HepG2 (cell line): ENCODE measurements at regions not wholly inside any gene's neighbourhood (a gene's known extent, or its start where the extent isn't known, plus 50 kb on each side); places are given as distances from the start of the nearest gene placed in this dataset.
A peak's percentile ranks its signal among the peaks of the same experiment; 100 is the strongest.

Experiments
- ARHGAP35 ChIP-seq: sonication (generic); formaldehyde crosslinking; IDR thresholded peaks from 2 replicates; pipeline ENCODE4 v1.9.0; 2022; ENCODE audit warnings: mild to moderate bottlenecking, inconsistent platforms, moderate library complexity, missing genetic modification reagents, borderline replicate concordance
- CENPT ChIP-seq: sonication (generic); formaldehyde crosslinking; IDR thresholded peaks from 2 replicates; pipeline ENCODE4 v1.8.0; 2022; ENCODE audit warnings: low read depth, mild to moderate bottlenecking, moderate library complexity, missing genetic modification reagents
- KLF13 ChIP-seq: sonication (generic); formaldehyde crosslinking; IDR thresholded peaks from 2 replicates; pipeline ENCODE4 v1.4.0; 2020; ENCODE audit warnings: mild to moderate bottlenecking, missing genetic modification reagents
- MAZ ChIP-seq, 2 experiments: sonication (generic) in 1 of 2; formaldehyde crosslinking in 1 of 2; IDR thresholded peaks; 2 replicates each; pipeline versions ENCODE4 v1.5.0 to v1.6.1; 2012 to 2020; ENCODE audit warnings: low read depth in 2 of 2, mild to moderate bottlenecking in 2 of 2, borderline replicate concordance in 1 of 2, improper control_type of control experiment in 1 of 2, low read length in 1 of 2, missing genetic modification reagents in 1 of 2, moderate library complexity in 1 of 2
- MLLT10 ChIP-seq: sonication (generic); formaldehyde crosslinking; IDR thresholded peaks from 2 replicates; pipeline ENCODE4 v1.4.0; 2020; ENCODE audit warnings: missing genetic modification reagents
- PITX1 ChIP-seq: sonication (generic); formaldehyde crosslinking; IDR thresholded peaks from 2 replicates; pipeline ENCODE4 v1.5.1; 2020; ENCODE audit warnings: mild to moderate bottlenecking, missing genetic modification reagents
- SIN3A ChIP-seq: IDR thresholded peaks from 2 replicates; pipeline ENCODE4 v1.6.1; 2011; ENCODE audit warnings: low read depth, mild to moderate bottlenecking, control low read depth, low read length, borderline replicate concordance
- TCF7 ChIP-seq: sonication (generic); IDR thresholded peaks from 2 replicates; pipeline ENCODE4 v1.6.1; 2016; ENCODE audit warnings: antibody characterized with exemption, low read depth
- ZBTB3 ChIP-seq: sonication (generic); formaldehyde crosslinking; IDR thresholded peaks from 2 replicates; pipeline ENCODE4 v1.4.0; 2020; ENCODE audit warnings: low read depth, mild to moderate bottlenecking, moderate library complexity, missing genetic modification reagents, borderline replicate concordance
- ZKSCAN5 ChIP-seq: sonication (generic); formaldehyde crosslinking; IDR thresholded peaks from 2 replicates; pipeline ENCODE4 v1.5.1; 2020; ENCODE audit warnings: mild to moderate bottlenecking, missing genetic modification reagents
- ZKSCAN8 ChIP-seq: IDR thresholded peaks from 2 replicates; pipeline ENCODE4 v1.6.1; 2016; ENCODE audit warnings: borderline replicate concordance, missing genetic modification reagents, missing compliant biosample characterization
- ZNF24 ChIP-seq: fragments of 450-650 bp; IDR thresholded peaks from 2 replicates; pipeline ENCODE4 v1.6.1; 2017; ENCODE audit warnings: antibody characterized with exemption, mild to moderate bottlenecking
- ZNF556 ChIP-seq: sonication (generic); formaldehyde crosslinking; IDR thresholded peaks from 2 replicates; pipeline ENCODE4 v1.4.0; 2020; ENCODE audit warnings: mild to moderate bottlenecking, missing genetic modification reagents, borderline replicate concordance
- ZNF598 ChIP-seq: sonication (generic); formaldehyde crosslinking; IDR thresholded peaks from 2 replicates; pipeline ENCODE4 v1.5.1; 2020; ENCODE audit warnings: mild to moderate bottlenecking, missing genetic modification reagents, borderline replicate concordance
- TF ChIP-seq, protein P1 (sequence below): IDR thresholded peaks from 2 replicates; pipeline ENCODE4 v1.6.1; 2016
- TF ChIP-seq, protein P2 (sequence below): sonication (generic); formaldehyde crosslinking; IDR thresholded peaks from 2 replicates; pipeline ENCODE4 v1.4.0; 2020; ENCODE audit warnings: mild to moderate bottlenecking, missing genetic modification reagents
- TF ChIP-seq, protein P3 (sequence below): fragments of 450-650 bp; IDR thresholded peaks from 2 replicates; pipeline ENCODE4 v1.6.1; 2016
- TF ChIP-seq, protein P4 (sequence below): IDR thresholded peaks from 2 replicates; pipeline ENCODE4 v1.6.1; 2016; ENCODE audit warnings: low read depth, missing genetic modification reagents, missing compliant biosample characterization
- TF ChIP-seq, protein P5 (sequence below), 2 experiments: fragments of 450-650 bp in 1 of 2; sonication (generic) in 1 of 2; formaldehyde crosslinking; IDR thresholded peaks; 2 replicates each; pipeline versions ENCODE4 v1.5.0 to v1.8.0; 2020 to 2022; ENCODE audit warnings: mild to moderate bottlenecking in 1 of 2, missing genetic modification reagents in 1 of 2

DNA sequence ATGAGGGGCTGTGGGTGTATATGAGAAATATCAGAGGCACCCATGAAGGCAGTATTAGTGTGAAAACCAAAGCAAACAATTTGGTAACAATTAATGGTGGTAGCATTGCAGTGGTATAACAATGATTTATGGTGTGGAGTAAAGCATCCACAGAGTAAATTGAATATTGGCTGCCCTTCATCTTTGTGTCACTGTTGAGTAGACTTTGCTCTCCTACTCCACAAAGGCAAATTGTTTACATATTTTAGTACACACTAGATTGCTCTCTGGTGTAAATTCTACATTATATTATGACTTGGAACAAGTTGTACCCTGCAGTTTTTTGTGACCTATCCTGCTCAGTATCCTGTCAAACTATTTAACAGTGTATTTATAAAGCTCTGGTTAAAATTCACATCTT, 455.5 kb upstream of the RORB start (continued):
- TF ChIP-seq, protein P1, sequence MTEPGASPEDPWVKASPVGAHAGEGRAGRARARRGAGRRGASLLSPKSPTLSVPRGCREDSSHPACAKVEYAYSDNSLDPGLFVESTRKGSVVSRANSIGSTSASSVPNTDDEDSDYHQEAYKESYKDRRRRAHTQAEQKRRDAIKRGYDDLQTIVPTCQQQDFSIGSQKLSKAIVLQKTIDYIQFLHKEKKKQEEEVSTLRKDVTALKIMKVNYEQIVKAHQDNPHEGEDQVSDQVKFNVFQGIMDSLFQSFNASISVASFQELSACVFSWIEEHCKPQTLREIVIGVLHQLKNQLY (CRISPR knock-in tag) = no peak
- TF ChIP-seq ZKSCAN8 (CRISPR knock-in tag) (no peak), ZNF24 (no peak), CENPT (CRISPR knock-in tag) (no peak), TCF7 (0 out of 2 replicates have a peak, but pooled peaks have one; percentile 23), MLLT10 (CRISPR knock-in tag) (no peak), SIN3A (no peak), ZNF598 (CRISPR knock-in tag) (no peak), ARHGAP35 (CRISPR knock-in tag) (no peak), ZKSCAN5 (no peak), PITX1 (no peak), ZBTB3 (no peak), MAZ (IDR thresholded peaks at IDR 0.05; ENCODE audit: borderline replicate concordance, low read depth, low read length) (no peak), MAZ (CRISPR knock-in tag; IDR thresholded peaks at IDR 0.05; ENCODE audit: low read depth) (no peak), KLF13 (no peak), ZNF556 (CRISPR knock-in tag) (no peak)
- TF ChIP-seq, protein P2, sequence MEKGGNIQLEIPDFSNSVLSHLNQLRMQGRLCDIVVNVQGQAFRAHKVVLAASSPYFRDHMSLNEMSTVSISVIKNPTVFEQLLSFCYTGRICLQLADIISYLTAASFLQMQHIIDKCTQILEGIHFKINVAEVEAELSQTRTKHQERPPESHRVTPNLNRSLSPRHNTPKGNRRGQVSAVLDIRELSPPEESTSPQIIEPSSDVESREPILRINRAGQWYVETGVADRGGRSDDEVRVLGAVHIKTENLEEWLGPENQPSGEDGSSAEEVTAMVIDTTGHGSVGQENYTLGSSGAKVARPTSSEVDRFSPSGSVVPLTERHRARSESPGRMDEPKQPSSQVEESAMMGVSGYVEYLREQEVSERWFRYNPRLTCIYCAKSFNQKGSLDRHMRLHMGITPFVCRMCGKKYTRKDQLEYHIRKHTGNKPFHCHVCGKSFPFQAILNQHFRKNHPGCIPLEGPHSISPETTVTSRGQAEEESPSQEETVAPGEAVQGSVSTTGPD (CRISPR knock-in tag) = 0 out of 2 replicates have a peak, but pooled peaks have one; percentile 38
- TF ChIP-seq, protein P3, sequence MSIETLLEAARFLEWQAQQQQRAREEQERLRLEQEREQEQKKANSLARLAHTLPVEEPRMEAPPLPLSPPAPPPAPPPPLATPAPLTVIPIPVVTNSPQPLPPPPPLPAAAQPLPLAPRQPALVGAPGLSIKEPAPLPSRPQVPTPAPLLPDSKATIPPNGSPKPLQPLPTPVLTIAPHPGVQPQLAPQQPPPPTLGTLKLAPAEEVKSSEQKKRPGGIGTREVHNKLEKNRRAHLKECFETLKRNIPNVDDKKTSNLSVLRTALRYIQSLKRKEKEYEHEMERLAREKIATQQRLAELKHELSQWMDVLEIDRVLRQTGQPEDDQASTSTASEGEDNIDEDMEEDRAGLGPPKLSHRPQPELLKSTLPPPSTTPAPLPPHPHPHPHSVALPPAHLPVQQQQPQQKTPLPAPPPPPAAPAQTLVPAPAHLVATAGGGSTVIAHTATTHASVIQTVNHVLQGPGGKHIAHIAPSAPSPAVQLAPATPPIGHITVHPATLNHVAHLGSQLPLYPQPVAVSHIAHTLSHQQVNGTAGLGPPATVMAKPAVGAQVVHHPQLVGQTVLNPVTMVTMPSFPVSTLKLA = no peak
- TF ChIP-seq, protein P4, sequence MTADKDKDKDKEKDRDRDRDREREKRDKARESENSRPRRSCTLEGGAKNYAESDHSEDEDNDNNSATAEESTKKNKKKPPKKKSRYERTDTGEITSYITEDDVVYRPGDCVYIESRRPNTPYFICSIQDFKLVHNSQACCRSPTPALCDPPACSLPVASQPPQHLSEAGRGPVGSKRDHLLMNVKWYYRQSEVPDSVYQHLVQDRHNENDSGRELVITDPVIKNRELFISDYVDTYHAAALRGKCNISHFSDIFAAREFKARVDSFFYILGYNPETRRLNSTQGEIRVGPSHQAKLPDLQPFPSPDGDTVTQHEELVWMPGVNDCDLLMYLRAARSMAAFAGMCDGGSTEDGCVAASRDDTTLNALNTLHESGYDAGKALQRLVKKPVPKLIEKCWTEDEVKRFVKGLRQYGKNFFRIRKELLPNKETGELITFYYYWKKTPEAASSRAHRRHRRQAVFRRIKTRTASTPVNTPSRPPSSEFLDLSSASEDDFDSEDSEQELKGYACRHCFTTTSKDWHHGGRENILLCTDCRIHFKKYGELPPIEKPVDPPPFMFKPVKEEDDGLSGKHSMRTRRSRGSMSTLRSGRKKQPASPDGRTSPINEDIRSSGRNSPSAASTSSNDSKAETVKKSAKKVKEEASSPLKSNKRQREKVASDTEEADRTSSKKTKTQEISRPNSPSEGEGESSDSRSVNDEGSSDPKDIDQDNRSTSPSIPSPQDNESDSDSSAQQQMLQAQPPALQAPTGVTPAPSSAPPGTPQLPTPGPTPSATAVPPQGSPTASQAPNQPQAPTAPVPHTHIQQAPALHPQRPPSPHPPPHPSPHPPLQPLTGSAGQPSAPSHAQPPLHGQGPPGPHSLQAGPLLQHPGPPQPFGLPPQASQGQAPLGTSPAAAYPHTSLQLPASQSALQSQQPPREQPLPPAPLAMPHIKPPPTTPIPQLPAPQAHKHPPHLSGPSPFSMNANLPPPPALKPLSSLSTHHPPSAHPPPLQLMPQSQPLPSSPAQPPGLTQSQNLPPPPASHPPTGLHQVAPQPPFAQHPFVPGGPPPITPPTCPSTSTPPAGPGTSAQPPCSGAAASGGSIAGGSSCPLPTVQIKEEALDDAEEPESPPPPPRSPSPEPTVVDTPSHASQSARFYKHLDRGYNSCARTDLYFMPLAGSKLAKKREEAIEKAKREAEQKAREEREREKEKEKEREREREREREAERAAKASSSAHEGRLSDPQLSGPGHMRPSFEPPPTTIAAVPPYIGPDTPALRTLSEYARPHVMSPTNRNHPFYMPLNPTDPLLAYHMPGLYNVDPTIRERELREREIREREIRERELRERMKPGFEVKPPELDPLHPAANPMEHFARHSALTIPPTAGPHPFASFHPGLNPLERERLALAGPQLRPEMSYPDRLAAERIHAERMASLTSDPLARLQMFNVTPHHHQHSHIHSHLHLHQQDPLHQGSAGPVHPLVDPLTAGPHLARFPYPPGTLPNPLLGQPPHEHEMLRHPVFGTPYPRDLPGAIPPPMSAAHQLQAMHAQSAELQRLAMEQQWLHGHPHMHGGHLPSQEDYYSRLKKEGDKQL (CRISPR knock-in tag) = no peak
- TF ChIP-seq, protein P5, sequence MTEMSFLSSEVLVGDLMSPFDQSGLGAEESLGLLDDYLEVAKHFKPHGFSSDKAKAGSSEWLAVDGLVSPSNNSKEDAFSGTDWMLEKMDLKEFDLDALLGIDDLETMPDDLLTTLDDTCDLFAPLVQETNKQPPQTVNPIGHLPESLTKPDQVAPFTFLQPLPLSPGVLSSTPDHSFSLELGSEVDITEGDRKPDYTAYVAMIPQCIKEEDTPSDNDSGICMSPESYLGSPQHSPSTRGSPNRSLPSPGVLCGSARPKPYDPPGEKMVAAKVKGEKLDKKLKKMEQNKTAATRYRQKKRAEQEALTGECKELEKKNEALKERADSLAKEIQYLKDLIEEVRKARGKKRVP (CRISPR knock-in tag; IDR thresholded peaks at IDR 0.05) = no peak
